Trophoblast cell (in vitro differentiated cells and primary cell): ENCODE measurements at regions not wholly inside any gene's neighbourhood (a gene's known extent, or its start where the extent isn't known, plus 50 kb on each side); places are given as distances from the start of the nearest gene placed in this dataset.

Experiments
- DNase-seq, 2 donors: peaks; one replicate each; pipeline ENCODE4 v3.0.0-alpha.2; 2016
- H2AFZ ChIP-seq: 2 replicates; pipeline ENCODE4 v1.6.1; 2013; ENCODE audit warnings: low read length, moderate library complexity, mild to moderate bottlenecking; ENCODE audit not compliant: insufficient read depth, poor library complexity
- H2AK5ac ChIP-seq: 2 replicates; pipeline ENCODE4 v1.6.1; 2013; ENCODE audit warnings: mild to moderate bottlenecking, low read length
- H2BK120ac ChIP-seq: 2 replicates; pipeline ENCODE4 v1.6.1; 2013; ENCODE audit warnings: low read length, mild to moderate bottlenecking, moderate library complexity; ENCODE audit not compliant: insufficient read depth, poor library complexity
- H2BK12ac ChIP-seq: 2 replicates; pipeline ENCODE4 v1.6.1; 2013; ENCODE audit warnings: mild to moderate bottlenecking, low read length, moderate library complexity
- H2BK5ac ChIP-seq: 2 replicates; pipeline ENCODE4 v1.6.1; 2013; ENCODE audit warnings: low read length, low read depth, moderate library complexity, mild to moderate bottlenecking; ENCODE audit not compliant: poor library complexity
- H3K14ac ChIP-seq: 2 replicates; pipeline ENCODE4 v1.6.1; 2013; ENCODE audit warnings: mild to moderate bottlenecking, low read length
- H3K18ac ChIP-seq: 2 replicates; pipeline ENCODE4 v1.6.1; 2013; ENCODE audit warnings: mild to moderate bottlenecking, low read length
- H3K23ac ChIP-seq: 2 replicates; pipeline ENCODE4 v1.6.1; 2013; ENCODE audit warnings: low read length
- H3K27ac ChIP-seq: 2 replicates; pipeline ENCODE4 v1.5.1; 2013; ENCODE audit warnings: low read depth, mild to moderate bottlenecking, inconsistent platforms, low read length, moderate library complexity
- H3K27me3 ChIP-seq: 2 replicates; pipeline ENCODE4 v1.6.1; 2013; ENCODE audit warnings: inconsistent platforms, mild to moderate bottlenecking, low read length, moderate library complexity; ENCODE audit not compliant: insufficient read depth
- H3K36me3 ChIP-seq, 2 experiments: 1 replicate in 1 of 2; 2 replicates in 1 of 2; pipeline ENCODE4 v1.6.1; 2013; ENCODE audit warnings: low read length in 2 of 2, mild to moderate bottlenecking in 2 of 2, moderate library complexity in 1 of 2; ENCODE audit not compliant: insufficient read depth in 2 of 2, control insufficient read depth in 1 of 2
- H3K4ac ChIP-seq: 2 replicates; pipeline ENCODE4 v1.6.1; 2013; ENCODE audit warnings: low read depth, mild to moderate bottlenecking, low read length, moderate library complexity
- H3K4me1 ChIP-seq, 2 experiments: 1 replicate in 1 of 2; 2 replicates in 1 of 2; pipeline ENCODE4 v1.6.1; 2013; ENCODE audit warnings: low read length in 2 of 2, mild to moderate bottlenecking in 2 of 2, moderate library complexity in 1 of 2; ENCODE audit not compliant: insufficient read depth in 2 of 2, control insufficient read depth in 1 of 2
- H3K4me2 ChIP-seq: 2 replicates; pipeline ENCODE4 v1.6.1; 2013; ENCODE audit warnings: inconsistent platforms, mild to moderate bottlenecking, low read length, moderate library complexity
- H3K4me3 ChIP-seq: 2 replicates; pipeline ENCODE4 v1.5.1; 2013; ENCODE audit warnings: mild to moderate bottlenecking, low read depth, low read length, inconsistent platforms
- H3K79me1 ChIP-seq: one replicate; pipeline ENCODE4 v1.6.1; 2013; ENCODE audit warnings: low read length
- H3K79me2 ChIP-seq: 2 replicates; pipeline ENCODE4 v1.6.1; 2013; ENCODE audit warnings: low read length, mild to moderate bottlenecking; ENCODE audit not compliant: control insufficient read depth, insufficient read depth, poor library complexity
- H3K9ac ChIP-seq: 2 replicates; pipeline ENCODE4 v1.6.1; 2013; ENCODE audit warnings: mild to moderate bottlenecking, low read length
- H3K9me3 ChIP-seq: 2 replicates; pipeline ENCODE4 v1.6.1; 2013; ENCODE audit warnings: low read depth, mild to moderate bottlenecking, control low read depth, inconsistent platforms, low read length; ENCODE audit not compliant: insufficient read depth
- H4K12ac ChIP-seq: 2 replicates; pipeline ENCODE4 v1.6.1; 2013; ENCODE audit warnings: low read depth, mild to moderate bottlenecking, low read length, moderate library complexity
- H4K8ac ChIP-seq: 2 replicates; pipeline ENCODE4 v1.6.1; 2013; ENCODE audit warnings: low read depth, mild to moderate bottlenecking, low read length, moderate library complexity
- H4K91ac ChIP-seq: one replicate; pipeline ENCODE4 v1.6.1; 2013; ENCODE audit warnings: low read depth, mild to moderate bottlenecking, low read length, moderate library complexity
- WGBS: extraction: QIAGEN DNeasy Blood & Tissue Kit; methylation state at CpG from one replicate; pipeline ENCODE4 v1.1.7; 2013; ENCODE audit warnings: missing lambda C conversion rate; ENCODE audit not compliant: insufficient read length, insufficient coverage; ENCODE audit errors: extremely low coverage; 5-methylcytosine and 5-hydroxymethylcytosine counted together

GRCh38 chr4:185994750-185995149, 74.2 kb upstream of the TLR3 start:
- Histone ChIP-seq H3K4ac (no peak overlapping the region), H2AK5ac (no peak overlapping the region), H3K4me1 (no peaks in the 10 kb centered on the region), H3K36me3 (no peaks in the 10 kb centered on the region), H3K18ac (no peak overlapping the region), H4K91ac (no peak overlapping the region), H3K9me3 (no peaks in the 10 kb centered on the region), H3K27ac (no peak overlapping the region), H3K4me2 (no peak overlapping the region), H3K79me1 (no peaks in the 10 kb centered on the region), H3K9ac (no peak overlapping the region), H2BK5ac (no peak overlapping the region), H3K14ac (no peak overlapping the region), H4K8ac (no peak overlapping the region), H3K4me3 (no peak overlapping the region), H3K79me2 (no peaks in the 10 kb centered on the region), H2BK12ac (no peak overlapping the region), H2AFZ (no peak overlapping the region), H3K27me3 (no peaks in the 10 kb centered on the region), H4K12ac (no peak overlapping the region), H3K23ac (no peak overlapping the region), H2BK120ac (no peak overlapping the region)
- DNase-seq = no peak
- no CpG with 5 or more reads among the region's 1 CpG for WGBS

GRCh38 chr4:185995665-185996064, 73.3 kb upstream of the TLR3 start:
- Histone ChIP-seq H3K79me2 (no peaks in the 10 kb centered on the region), H3K4me1 (no peaks in the 10 kb centered on the region), H4K8ac (no peak overlapping the region), H3K79me1 (no peaks in the 10 kb centered on the region), H3K9ac (no peak overlapping the region), H3K4me2 (no peak overlapping the region), H3K9me3 (no peaks in the 10 kb centered on the region), H3K36me3 (no peaks in the 10 kb centered on the region), H2AFZ (no peak overlapping the region), H3K4me3 (no peak overlapping the region), H3K18ac (no peak overlapping the region), H3K27me3 (no peaks in the 10 kb centered on the region), H3K23ac (no peak overlapping the region), H3K27ac (no peak overlapping the region), H2BK12ac (no peak overlapping the region), H3K4ac (no peak overlapping the region), H4K12ac (no peak overlapping the region), H2BK120ac (no peak overlapping the region), H3K14ac (no peak overlapping the region), H2AK5ac (no peak overlapping the region), H2BK5ac (no peak overlapping the region), H4K91ac (no peak overlapping the region)
- DNase-seq = no peak
- WGBS = no CpG with 5 or more reads among the region's 6 CpGs

GRCh38 chr4:185997296-185997695, 71.7 kb upstream of the TLR3 start:
- Histone ChIP-seq H3K27me3 (no peaks in the 10 kb centered on the region), H3K79me2 (no peaks in the 10 kb centered on the region), H2BK120ac (no peak overlapping the region), H2AFZ (no peak overlapping the region), H3K9me3 (no peaks in the 10 kb centered on the region), H2BK5ac (no peak overlapping the region), H4K8ac (no peak overlapping the region), H3K4me3 (no peak overlapping the region), H3K23ac (no peak overlapping the region), H2BK12ac (no peak overlapping the region), H3K18ac (no peak overlapping the region), H3K4ac (no peak overlapping the region), H3K4me2 (no peak overlapping the region), H2AK5ac (no peak overlapping the region), H3K27ac (no peak overlapping the region), H3K9ac (no peak overlapping the region), H3K79me1 (no peaks in the 10 kb centered on the region), H3K4me1 (no peaks in the 10 kb centered on the region), H4K12ac (no peak overlapping the region), H4K91ac (no peak overlapping the region), H3K36me3 (no peaks in the 10 kb centered on the region), H3K14ac (no peak overlapping the region)
- WGBS = no CpG with 5 or more reads among the region's 7 CpGs
- no peak for DNase-seq

GRCh38 chr4:185998791-185999190, 70.2 kb upstream of the TLR3 start:
- no peak overlapping the region for H4K12ac ChIP-seq
- no peak overlapping the region for H3K27ac ChIP-seq
- no peak overlapping the region for H3K4me2 ChIP-seq
- H3K36me3 ChIP-seq = no peaks in the 10 kb centered on the region
- H2BK120ac ChIP-seq = no peak overlapping the region
- H3K4ac ChIP-seq = no peak overlapping the region
- H2BK5ac ChIP-seq = no peak overlapping the region
- no peaks in the 10 kb centered on the region for H3K9me3 ChIP-seq
- H2AFZ ChIP-seq = no peak overlapping the region
- no peak overlapping the region for H3K9ac ChIP-seq
- H3K18ac ChIP-seq = no peak overlapping the region
- no peak for DNase-seq
- H2BK12ac ChIP-seq = no peak overlapping the region
- H3K4me3 ChIP-seq = no peak overlapping the region
- H4K8ac ChIP-seq = no peak overlapping the region
- no peak overlapping the region for H2AK5ac ChIP-seq
- no peak overlapping the region for H3K23ac ChIP-seq
- H4K91ac ChIP-seq = no peak overlapping the region
- H3K4me1 ChIP-seq = peaks cover 0 to 3% of the 10 kb centered on the region in 2 experiments
- WGBS = no CpG with 5 or more reads among the region's 5 CpGs
- no peaks in the 10 kb centered on the region for H3K79me2 ChIP-seq
- no peaks in the 10 kb centered on the region for H3K27me3 ChIP-seq
- no peak overlapping the region for H3K14ac ChIP-seq
- H3K79me1 ChIP-seq = peaks cover 2% of the 10 kb centered on the region
